Fibroblast of peridontal ligament (primary cell): ENCODE measurements at regions not wholly inside any gene's neighbourhood (a gene's known extent, or its start where the extent isn't known, plus 50 kb on each side); places are given as distances from the start of the nearest gene placed in this dataset.

ENCODE experiments used
- DNase-seq: peaks from one replicate; pipeline ENCODE4 v3.0.0-alpha.2; 2010; ENCODE audit errors: extremely low read depth

DNA sequence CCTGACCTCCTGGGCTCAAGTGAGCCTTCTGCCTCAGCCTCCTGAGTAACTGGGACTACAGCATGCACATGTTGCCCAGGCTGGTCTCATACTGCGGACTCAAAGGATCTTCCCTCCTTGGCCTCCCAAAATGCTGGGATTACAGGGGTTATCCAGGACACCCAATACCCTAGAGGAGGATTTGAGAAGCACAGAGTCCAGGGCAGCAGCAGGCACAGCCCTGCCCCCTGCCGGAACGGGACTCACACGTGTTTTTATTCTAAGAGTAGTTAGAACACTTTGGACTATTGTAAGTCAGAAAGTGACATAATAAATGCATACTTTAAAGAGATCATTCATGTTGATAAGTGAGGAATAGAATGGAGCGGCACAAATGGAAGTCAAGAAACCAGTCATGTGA, 80.2 kb downstream of the C6orf118 start:
- no peak for DNase-seq

GRCh38 chr6:165227644-165228329, 81.6 kb downstream of the C6orf118 start:
- DNase-seq = peak; percentile 63

- no peak for DNase-seq
These were observed 85.7 kb downstream of the C6orf118 start for GRCh38 chr6:165223736-165224135.

- DNase-seq = no peak
These were observed 86.3 kb downstream of the C6orf118 start for GRCh38 chr6:165223101-165223500.

- DNase-seq = no peak
These were observed 86.9 kb downstream of the C6orf118 start for GRCh38 chr6:165222315-165223025.

DNA sequence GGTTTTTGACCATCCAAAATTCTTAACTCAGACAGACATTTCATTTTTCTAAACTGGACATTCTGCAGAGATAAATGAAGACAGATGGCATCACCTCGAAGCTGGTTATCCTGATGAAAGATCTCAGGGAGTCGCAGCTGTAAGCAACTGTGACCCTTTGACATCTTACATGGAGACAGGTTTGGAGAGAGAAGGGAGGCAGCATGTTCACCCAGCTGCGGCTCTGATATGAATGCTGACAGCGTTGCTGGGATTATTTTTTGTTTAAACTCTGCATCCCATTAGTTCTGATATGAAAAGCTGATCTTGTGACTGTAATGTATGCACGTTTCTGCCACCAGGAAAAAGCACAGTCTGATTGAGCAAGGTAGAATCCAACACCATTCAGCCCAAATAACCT, 89.4 kb downstream of the C6orf118 start:
- DNase-seq = no peak

GRCh38 chr6:165219629-165220028, 89.8 kb downstream of the C6orf118 start:
- no peak for DNase-seq

GRCh38 chr6:165218829-165219228, 90.6 kb downstream of the C6orf118 start:
- DNase-seq = peak; percentile 18

DNA sequence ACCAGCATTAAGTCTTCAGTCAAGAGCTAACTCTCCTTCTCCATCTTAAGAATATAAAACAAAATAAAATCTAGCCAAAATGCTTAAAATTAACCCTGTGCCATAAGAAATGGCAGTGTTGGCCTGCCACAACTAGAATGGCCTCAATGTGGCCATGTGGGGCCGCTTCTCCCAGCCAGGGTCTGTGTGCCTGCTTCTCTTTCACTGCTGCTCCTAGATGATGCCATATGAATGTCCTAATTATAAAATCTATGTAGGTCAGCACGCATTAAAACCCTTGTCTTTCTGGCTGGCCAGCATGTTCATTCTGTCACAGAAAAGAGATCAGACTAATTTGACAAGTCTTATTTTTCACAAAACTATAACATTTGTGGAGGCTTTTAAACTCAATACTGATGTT, 102.6 kb downstream of the C6orf118 start:
- no peak for DNase-seq

DNA sequence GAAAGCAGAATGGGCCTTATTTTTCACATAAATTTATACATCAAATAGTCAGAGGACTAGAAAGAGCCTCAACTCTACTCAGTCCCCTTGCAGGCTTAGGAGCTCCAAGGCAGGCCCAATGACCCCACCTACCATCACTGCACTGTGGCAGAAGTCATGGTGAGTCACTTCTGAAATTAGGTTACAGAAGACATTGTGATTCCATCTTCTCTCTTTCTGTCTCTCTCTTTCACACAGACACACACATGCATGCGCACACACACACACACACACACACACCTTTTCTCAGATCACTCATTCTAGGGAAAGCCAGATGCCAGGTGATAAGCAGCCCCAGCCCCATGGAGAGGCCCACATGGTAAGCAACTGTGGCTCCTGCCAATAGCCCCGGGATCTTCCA, 103.8 kb downstream of the C6orf118 start:
- no peak for DNase-seq

GRCh38 chr6:165204807-165205545, 104.4 kb downstream of the C6orf118 start:
- DNase-seq = no peak

DNA sequence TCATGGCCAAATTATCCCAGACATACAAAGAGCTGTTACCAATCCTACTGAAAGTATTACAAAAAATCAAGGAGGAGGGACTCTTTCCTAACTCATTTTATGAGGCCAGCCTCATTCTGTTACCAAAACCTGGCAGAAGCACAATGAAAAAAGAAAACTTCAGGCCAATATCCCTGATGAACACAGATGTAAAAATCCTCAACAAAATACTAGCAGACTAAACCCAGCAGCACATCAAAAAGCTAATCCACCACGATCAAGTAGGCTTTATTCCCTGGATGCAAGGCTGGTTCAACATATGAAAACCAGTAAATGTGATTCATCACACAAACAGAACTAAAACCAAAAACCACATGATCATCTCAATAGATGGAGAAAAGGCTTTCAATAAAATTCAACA, 109.2 kb downstream of the C6orf118 start:
- DNase-seq = no peak

DNA sequence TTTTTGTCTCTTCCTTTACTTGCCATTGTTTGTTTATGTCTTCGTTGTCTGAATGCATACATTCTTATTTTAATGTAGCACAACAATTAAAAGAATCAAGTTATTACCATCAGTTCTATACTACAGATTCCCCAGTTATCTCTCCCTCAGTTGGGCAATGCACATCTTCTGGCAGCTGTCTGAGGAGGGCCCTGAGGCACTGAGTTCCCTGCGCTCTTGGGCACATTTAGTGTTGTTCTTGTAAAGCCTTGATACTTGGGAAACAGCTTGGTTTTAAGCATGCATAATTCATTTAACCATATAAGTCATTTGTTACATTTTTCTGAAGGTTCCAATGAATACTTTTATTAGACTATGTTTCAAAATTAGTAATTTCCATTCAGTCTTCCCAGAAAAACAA, 117.9 kb downstream of the C6orf118 start:
- no peak for DNase-seq

DNA sequence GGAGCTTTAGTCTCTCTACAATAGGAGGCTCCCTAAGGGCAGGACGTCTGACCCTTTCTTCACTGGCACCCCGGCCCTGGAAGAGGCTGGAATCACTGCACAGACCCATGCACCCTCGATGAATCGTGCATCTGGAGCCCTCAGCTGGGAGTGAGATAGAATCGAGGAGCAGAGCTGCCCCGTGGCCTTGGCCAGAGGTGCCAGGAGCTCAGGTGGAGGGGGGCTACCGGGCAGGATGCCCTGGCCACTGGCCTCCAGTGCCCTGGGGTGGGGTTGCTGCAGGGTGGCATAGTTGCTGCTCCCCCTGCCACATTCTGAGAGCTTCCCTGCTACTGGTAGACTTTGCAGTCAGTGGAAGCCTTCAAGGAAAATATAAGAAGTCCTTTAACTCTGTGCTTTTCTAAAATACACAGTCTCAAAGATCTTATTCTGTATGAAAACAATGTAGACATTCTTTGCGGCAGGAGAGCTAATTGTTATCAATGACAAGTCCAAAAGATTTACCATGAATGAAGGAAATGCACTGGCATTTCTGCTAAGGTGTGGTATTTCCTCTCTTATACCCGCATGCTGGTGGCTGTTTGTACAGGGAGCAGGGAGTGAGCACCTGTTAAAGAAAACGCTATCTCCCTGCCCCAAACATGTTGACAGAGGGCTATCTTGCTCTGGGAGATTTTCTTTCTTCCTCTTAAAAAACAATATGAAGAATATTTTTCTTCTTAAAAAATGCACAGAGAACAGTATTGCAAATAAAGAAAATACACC, 122.8 kb downstream of the C6orf118 start:
- no peak for DNase-seq

- DNase-seq = peak; percentile 9
These were observed 123.4 kb downstream of the C6orf118 start for GRCh38 chr6:165186041-165186440.

- no peak for DNase-seq
These were observed 125.0 kb downstream of the C6orf118 start for GRCh38 chr6:165184192-165184979.

DNA sequence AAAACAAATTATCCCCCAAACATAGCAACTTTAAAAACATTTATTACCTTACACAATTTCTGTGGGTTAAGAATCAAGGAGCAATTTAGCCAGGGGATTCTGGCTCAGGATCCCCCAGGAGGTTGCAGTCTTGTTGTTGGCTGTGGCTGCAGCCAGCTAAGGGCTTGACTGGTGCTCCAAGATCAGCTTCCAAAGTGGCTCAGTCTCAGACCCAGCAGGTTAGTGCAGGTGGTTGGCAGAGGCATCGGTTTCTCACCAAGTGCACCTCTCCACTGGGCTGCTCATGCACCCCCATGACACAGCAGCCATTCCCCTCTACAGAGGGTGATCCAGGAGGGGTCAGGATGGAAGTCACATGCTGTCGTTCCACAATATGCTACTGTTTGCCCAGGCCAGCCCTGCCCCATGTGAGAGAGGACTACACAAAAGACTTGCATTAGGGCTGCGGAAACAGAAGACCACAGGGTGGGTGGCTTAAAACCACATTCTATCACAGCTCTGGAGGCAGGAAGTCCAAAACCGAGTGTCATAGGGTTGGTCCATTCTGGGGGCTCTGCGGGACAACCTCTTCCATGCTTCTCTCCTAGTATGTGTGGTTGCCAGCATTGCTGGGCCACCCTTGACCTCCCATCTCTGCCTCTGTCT, 125.8 kb downstream of the C6orf118 start:
- no peak for DNase-seq

DNA sequence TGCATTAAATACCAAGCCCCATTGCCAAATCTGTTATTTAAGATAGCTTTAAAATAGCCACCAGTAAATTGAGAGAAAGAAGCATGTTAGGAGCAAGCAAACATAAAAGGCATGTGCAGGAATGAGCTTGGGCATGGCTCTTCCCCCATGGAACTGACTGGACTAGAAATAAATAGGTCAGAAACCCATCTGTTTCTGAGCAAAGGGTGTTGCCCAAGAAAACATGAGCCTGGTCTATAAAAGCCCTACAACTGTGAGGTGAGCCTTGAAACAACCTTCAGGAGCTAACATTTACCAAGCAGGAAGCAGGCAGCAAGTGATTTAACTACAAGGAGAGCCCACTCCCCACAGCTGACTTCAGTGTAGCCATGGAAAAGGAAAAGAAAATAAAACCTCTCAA, 126.3 kb downstream of the C6orf118 start:
- DNase-seq = peak; percentile 10

DNA sequence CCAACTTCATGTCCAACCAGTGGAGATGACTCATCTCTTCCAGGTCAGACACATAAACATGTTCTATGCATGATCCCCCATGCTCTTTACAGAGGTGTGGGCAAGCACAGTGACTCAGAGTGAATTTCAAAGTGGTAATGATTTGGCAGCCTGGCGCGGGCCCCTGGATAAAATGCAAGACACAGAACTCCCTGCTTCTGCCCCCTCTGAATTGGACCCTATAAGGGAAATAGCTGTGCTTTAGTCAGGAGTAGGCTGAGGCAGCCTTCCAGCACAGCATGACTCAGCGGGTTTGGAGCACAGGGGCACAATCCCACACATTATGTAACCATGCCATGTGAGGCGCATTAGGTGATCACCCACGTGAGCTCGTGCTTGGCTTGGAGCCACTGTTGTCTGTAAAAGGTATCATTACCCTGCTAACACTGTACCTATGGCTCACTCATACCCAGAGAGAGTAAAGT, 127.4 kb downstream of the C6orf118 start:
- DNase-seq = peak; percentile 75

DNA sequence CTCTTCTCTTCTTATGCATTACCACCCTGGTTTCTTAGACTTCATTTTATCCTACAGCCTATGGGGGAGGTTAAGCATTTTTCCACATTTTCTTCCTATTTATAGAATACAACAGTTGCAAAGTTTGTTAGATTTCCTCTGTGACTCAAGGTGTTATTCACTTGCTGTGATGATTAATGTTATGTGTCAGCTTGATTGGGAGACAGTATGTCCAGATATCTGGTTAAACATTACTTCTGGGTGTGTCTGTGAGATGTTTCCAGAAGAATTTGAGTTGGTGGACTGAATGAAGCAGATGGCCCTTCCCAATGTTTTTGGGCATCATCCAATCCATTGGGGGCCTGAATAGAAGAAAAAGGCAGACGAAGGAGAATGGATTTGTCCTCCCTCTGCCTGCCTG, 131.3 kb downstream of the C6orf118 start:
- no peak for DNase-seq

GRCh38 chr6:165173484-165173883, 135.9 kb downstream of the C6orf118 start:
- no peak for DNase-seq
